SK-MEL-5 (cell line): ENCODE measurements at regions not wholly inside any gene's neighbourhood (a gene's known extent, or its start where the extent isn't known, plus 50 kb on each side); places are given as distances from the start of the nearest gene placed in this dataset.
A peak's percentile ranks its signal among the peaks of the same experiment; 100 is the strongest.
"Not testable (repeated sequence)": the region's sequence is repeated elsewhere in the genome, so short reads cannot be mapped to it uniquely, and the experiment has no call there.

ENCODE experiments used
- DNase-seq: peaks from one replicate; pipeline ENCODE4 v3.0.0-alpha.2; 2016; ENCODE audit warnings: low read depth, low spot score
- in situ Hi-C: cut with HindIII; loops from 2 replicates; pipeline ENCODE4 v1.10.0; 2016; ENCODE audit warnings: low sequenced_read_pairs, high pct_unique_total_duplicates, low pct_unique_long_range_greater_than_20kb

- in situ Hi-C loops, result no loop called here
- DNase-seq, result no peak
Observed at GRCh38 chr16:88308441-88309173, 74.2 kb upstream of the ZNF469 start.

- in situ Hi-C loops, result no loop called here
- DNase-seq, result no peak
Observed at GRCh38 chr16:88309174-88309907, 73.4 kb upstream of the ZNF469 start.

GRCh38 chr16:88309908-88310265 is 72.9 kb upstream of the ZNF469 start:
- in situ Hi-C loops, result no loop called here
- no peak for DNase-seq

GRCh38 chr16:88310796-88311605 is 71.8 kb upstream of the ZNF469 start:
- DNase-seq, result no peak

GRCh38 chr16:88311860-88312259 is 70.9 kb upstream of the ZNF469 start:
- in situ Hi-C loops, DNase-seq: not testable (repeated sequence)

More at GRCh38 chr16:88310796-88311605, 71.8 kb upstream of the ZNF469 start:
- in situ Hi-C loops, result no loop called here

GRCh38 chr16:88312732-88313131 is 70.0 kb upstream of the ZNF469 start:
- no peak for DNase-seq
- in situ Hi-C loops, result no loop called here

GRCh38 chr16:88314991-88315542 is 67.7 kb upstream of the ZNF469 start:
- DNase-seq, result no peak
- in situ Hi-C loops, result no loop called here

- DNase-seq, result no peak
- in situ Hi-C loops, result no loop called here
Observed at GRCh38 chr16:88315543-88316105, 67.1 kb upstream of the ZNF469 start.

- in situ Hi-C loops, result no loop called here
- no peak for DNase-seq
Observed at GRCh38 chr16:88316151-88316550, 66.6 kb upstream of the ZNF469 start.

- in situ Hi-C loops, result no loop called here
- DNase-seq, result no peak
Observed at GRCh38 chr16:88316941-88317612, 65.7 kb upstream of the ZNF469 start.

GRCh38 chr16:88317613-88317965 is 65.2 kb upstream of the ZNF469 start:
- in situ Hi-C loops, result no loop called here
- DNase-seq, result no peak

GRCh38 chr16:88318051-88318450 is 64.7 kb upstream of the ZNF469 start:
- DNase-seq, result no peak
- in situ Hi-C loops, result no loop called here

- in situ Hi-C loops, result no loop called here
- DNase-seq, result no peak
Observed at GRCh38 chr16:88318521-88318920, 64.2 kb upstream of the ZNF469 start.

- DNase-seq, result no peak
- in situ Hi-C loops, result no loop called here
Observed at GRCh38 chr16:88319116-88319965, 63.4 kb upstream of the ZNF469 start.

- in situ Hi-C loops, result no loop called here
- peak; percentile 15 for DNase-seq
Observed at GRCh38 chr16:88320947-88321634, 61.7 kb upstream of the ZNF469 start.
